ENCODE measurements at regions not wholly inside any gene's neighbourhood (a gene's known extent, or its start where the extent isn't known, plus 50 kb on each side); places are given as distances from the start of the nearest gene placed in this dataset.

DNA sequence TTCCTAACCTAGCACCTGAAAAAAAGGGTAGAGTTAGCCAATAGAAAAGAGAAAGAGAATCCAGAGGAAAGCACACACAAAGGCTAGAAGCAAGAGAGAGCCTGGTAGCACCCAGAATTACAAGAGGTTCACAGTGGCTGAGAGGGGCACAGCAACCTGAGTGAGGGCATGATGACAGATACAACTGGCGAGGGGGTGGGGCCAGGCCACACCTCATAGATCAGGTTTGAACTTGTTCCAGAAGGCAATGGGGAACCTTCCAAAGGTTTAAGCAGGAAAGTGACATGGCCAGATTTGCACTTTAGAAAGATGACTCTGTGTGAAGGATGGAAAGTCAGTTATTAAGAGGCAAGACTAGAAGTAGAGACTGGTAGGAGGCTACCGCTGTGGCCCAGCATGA lies 148.0 kb downstream of the TTC32 start:
- TF ChIP-seq, protein P1, sequence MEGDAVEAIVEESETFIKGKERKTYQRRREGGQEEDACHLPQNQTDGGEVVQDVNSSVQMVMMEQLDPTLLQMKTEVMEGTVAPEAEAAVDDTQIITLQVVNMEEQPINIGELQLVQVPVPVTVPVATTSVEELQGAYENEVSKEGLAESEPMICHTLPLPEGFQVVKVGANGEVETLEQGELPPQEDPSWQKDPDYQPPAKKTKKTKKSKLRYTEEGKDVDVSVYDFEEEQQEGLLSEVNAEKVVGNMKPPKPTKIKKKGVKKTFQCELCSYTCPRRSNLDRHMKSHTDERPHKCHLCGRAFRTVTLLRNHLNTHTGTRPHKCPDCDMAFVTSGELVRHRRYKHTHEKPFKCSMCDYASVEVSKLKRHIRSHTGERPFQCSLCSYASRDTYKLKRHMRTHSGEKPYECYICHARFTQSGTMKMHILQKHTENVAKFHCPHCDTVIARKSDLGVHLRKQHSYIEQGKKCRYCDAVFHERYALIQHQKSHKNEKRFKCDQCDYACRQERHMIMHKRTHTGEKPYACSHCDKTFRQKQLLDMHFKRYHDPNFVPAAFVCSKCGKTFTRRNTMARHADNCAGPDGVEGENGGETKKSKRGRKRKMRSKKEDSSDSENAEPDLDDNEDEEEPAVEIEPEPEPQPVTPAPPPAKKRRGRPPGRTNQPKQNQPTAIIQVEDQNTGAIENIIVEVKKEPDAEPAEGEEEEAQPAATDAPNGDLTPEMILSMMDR (conservative IDR thresholded peaks at IDR 0.05): no peak
- TF ChIP-seq ZFX (IDR thresholded peaks at IDR 0.05): no peak

Measured in C4-2B (cell line).